ENCODE measurements at regions not wholly inside any gene's neighbourhood (a gene's known extent, or its start where the extent isn't known, plus 50 kb on each side); places are given as distances from the start of the nearest gene placed in this dataset.

- Histone ChIP-seq H2BK12ac (ENCODE audit: insufficient read length, low read depth, low read length) (no peak overlapping the region), H3K56ac (ENCODE audit: insufficient read length, low read depth, low read length) (no peak overlapping the region), H2BK20ac (ENCODE audit: low read depth, low read length, poor library complexity, severe bottlenecking) (no peak overlapping the region), H3K4me1 (ENCODE audit: insufficient read depth, low read length) (no peaks in the 10 kb centered on the region), H3K9ac (ENCODE audit: extremely low read depth, insufficient read length, low read length) (no peak overlapping the region), H2AK5ac (ENCODE audit: insufficient read length, low read length) (no peak overlapping the region), H4K5ac (ENCODE audit: insufficient read length, low read depth, low read length) (no peak overlapping the region), H3K4me2 (ENCODE audit: insufficient read depth, insufficient read length, low read length) (no peak overlapping the region), H2BK120ac (ENCODE audit: low read depth, low read length, poor library complexity, severe bottlenecking) (no peak overlapping the region), H3K9me3 (ENCODE audit: control insufficient read depth, low read depth, low read length) (no peaks in the 10 kb centered on the region), H4K8ac (replicated peaks; ENCODE audit: insufficient read length, low read depth, low read length) (no peak overlapping the region), H3K4ac (ENCODE audit: low read depth, low read length) (no peak overlapping the region), H3T11ph (ENCODE audit: low read length) (no peak overlapping the region), H3K18ac (ENCODE audit: insufficient read length, low read depth, low read length) (no peak overlapping the region), H3K79me2 (ENCODE audit: insufficient read depth, low read length) (no peaks in the 10 kb centered on the region), H2BK15ac (ENCODE audit: low read depth, low read length) (no peak overlapping the region), H2AFZ (ENCODE audit: low read length) (no peak overlapping the region), H3K23ac (ENCODE audit: insufficient read length, low read depth, low read length) (no peak overlapping the region), H3K14ac (ENCODE audit: insufficient read depth, low read length) (no peak overlapping the region), H3K79me1 (ENCODE audit: insufficient read depth, low read depth, low read length, poor library complexity, severe bottlenecking) (no peaks in the 10 kb centered on the region), H3K27ac (ENCODE audit: insufficient read length, low read depth, low read length) (no peak overlapping the region), H3K27me3 (ENCODE audit: insufficient read depth, low read length) (no peaks in the 10 kb centered on the region), H4K91ac (ENCODE audit: insufficient read length, low read depth, low read length) (no peak overlapping the region), H4K20me1 (ENCODE audit: control insufficient read depth, insufficient read depth, insufficient read length) (no peaks in the 10 kb centered on the region), H3K23me2 (ENCODE audit: insufficient read length, low read depth, low read length, poor library complexity, severe bottlenecking) (no peaks in the 10 kb centered on the region), H2BK5ac (ENCODE audit: insufficient read length, low read length) (no peak overlapping the region)
- Mint-ChIP-seq H3K9me3 (peaks cover 25% of the 10 kb centered on the region in 2 experiments), H3K4me3 (no peak overlapping the region), H3K27ac (no peak overlapping the region), H3K27me3 (ENCODE audit: low read depth) (peaks cover 2% of the 10 kb centered on the region; the same call in 1 of the 2 replicates), H3K4me1 (no peaks in the 10 kb centered on the region), H3K36me3 (ENCODE audit: insufficient read depth in 1 of 3, low read depth in 3 of 3) (peaks cover 5 to 27% (median 13%) of the 10 kb centered on the region in 3 experiments; a peak in 5 of 7 replicates)
- TF ChIP-seq CTCF (conservative IDR thresholded peaks at IDR 0.05): no peak
- no peak for DNase-seq
- WGBS (ENCODE audit: extremely low coverage, insufficient read length, low lambda C conversion rate): no CpG with 5 or more reads among the region's 1 CpG
These were observed 345.3 kb upstream of the CDH20 start for GRCh38 chr18:60987963-60988362.
